ENCODE measurements at regions not wholly inside any gene's neighbourhood (a gene's known extent, or its start where the extent isn't known, plus 50 kb on each side); places are given as distances from the start of the nearest gene placed in this dataset.
"Not testable (repeated sequence)": the region's sequence is repeated elsewhere in the genome, so short reads cannot be mapped to it uniquely, and the experiment has no call there.

DNA sequence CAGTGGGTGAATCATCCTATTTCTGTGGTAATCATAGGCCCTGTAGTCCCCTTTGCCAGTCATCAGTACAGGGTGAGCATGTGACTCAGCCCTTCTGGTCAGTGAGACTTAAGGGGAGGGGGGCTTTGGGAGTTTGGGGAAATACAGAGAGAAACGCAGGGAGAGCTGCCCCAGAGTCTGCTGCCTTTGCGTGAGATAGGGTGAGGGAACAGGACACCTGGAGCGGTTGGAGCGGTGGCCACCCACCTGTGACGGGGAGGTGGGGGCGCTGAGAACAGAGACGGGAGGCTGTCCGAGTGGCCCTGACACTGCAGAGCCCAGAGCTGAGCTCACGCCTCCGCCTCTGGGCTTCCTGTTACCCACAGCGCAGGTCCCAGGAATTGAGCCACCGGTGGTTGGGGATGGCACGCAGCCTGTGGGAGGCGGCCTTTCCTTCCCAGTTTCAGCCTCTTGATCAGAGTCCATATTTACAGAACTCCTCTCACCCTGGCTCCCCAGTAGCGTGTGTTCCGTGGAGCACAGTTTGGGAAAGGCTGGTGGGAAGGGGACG is 92.0 kb upstream of the ERCC6L2 start:
- no peak for DNase-seq

DNA sequence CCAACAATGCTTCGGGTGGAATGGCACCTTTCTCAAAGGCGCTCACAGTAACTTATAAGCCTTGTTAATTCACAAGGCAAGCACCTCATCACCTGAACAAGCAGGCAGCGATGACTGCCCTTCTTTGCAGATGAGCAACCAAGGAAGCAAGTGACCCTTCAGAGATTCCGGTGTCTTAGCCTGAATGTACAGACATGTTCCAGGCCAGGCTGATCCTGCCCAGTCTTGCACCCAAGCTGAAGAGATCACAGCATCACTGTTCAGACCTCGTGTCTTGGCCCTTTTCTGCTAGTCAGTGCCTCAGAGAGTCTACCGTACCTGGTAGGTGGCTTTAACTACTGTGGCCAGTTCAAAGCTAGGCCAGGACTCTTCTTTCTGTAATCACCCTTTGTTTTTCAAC is 94.7 kb upstream of the ERCC6L2 start:
- no peak for DNase-seq

DNA sequence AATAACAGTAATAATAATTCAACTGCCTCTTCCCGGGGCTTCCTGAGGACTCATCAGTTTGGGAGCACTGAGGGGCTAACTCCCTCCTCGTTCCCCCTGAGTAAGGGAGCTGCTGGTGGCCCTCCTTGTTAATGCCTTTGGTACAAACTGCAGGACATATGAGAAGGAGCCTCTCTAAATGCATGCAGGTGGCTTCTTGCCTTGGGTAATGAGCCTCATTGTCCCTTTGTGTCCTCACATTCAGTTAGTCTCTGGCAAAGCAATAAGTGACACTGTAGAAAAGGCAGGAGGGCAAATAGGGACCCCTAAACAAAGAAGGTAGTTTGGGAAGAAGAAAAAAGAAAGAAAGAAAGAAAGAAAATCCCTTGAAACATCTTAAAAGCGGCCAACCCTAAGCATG is 95.4 kb upstream of the ERCC6L2 start:
- no peak for DNase-seq

DNA sequence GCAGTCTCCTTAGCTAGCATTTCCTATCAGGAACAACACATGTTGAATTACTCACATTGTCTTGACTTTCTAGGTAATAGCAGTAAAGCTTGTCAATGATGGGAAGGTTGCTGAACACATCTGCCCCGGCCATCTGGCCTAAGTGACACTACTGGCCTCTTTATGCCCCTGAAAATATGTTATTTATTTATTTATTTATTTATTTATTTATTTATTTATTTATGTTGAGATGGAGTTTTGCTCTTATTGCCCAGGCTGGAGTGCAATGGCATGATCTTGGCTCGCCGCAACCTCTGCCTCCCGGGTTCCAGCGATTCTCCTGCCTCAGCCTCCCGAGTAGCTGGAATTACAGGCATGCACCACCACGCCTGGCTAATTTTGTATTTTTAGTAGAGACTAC is 95.9 kb upstream of the ERCC6L2 start:
- DNase-seq, result not testable (repeated sequence)

DNA sequence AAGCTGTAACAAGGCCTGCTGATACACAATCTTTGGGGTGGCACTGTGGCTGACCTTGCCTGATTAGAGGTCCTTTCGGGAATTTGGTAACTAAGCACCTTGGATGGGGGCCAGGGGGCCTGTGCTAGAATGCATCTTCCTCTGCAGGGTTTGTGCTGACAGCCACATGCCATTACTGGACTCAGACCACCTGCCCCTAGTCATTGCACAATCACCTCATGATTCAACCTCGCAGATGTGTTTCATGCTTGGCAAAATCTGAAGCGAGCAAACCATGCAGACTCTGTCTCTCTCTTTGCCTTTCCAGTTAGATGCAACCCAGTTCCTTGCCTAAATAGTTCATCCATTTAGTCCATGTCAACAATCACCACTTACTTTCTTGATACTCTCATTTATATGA is 96.5 kb upstream of the ERCC6L2 start:
- DNase-seq, result no peak

DNA sequence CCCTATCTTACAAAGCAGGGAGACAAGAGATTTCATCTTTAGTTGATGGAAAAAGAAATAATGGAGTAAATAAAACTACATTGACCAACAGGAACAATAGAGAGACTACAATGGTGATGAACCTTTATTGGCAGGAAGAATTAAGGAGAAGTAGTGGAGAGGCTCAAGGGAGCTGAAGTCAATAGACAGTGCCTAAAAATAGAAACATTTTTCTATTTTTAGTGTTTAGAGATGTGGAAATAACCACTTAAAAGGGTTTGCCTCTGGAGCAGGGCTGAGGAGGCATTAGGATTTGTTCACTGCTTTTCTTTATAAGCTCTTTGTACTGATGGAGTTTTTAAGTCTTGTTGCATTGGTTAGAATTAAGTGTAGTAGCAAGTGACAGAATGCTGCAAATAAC is 98.4 kb upstream of the ERCC6L2 start:
- DNase-seq, result no peak

GRCh38 chr9:95776176-95776575 is 99.3 kb upstream of the ERCC6L2 start:
- no peak for DNase-seq

GRCh38 chr9:95775191-95775590 is 100.3 kb upstream of the ERCC6L2 start:
- no peak for DNase-seq

DNA sequence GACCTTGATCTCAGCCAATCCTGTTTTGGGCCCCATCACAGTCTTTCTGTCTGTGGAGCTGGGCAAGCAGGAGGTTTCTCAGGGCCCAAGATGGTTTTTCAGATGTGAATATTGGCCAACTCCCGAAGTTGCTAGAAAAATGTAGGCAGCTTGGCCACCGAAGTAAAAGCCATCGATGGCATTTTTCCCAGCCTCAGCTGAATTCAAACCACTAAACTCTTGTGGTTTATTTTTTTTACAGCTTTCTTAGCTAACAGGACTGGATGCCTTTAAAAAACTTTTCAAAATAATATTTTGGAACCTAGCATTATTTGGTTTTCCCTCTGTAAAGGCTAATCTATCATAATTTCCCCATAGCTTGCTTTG is 102.5 kb upstream of the ERCC6L2 start:
- no peak for DNase-seq

DNA sequence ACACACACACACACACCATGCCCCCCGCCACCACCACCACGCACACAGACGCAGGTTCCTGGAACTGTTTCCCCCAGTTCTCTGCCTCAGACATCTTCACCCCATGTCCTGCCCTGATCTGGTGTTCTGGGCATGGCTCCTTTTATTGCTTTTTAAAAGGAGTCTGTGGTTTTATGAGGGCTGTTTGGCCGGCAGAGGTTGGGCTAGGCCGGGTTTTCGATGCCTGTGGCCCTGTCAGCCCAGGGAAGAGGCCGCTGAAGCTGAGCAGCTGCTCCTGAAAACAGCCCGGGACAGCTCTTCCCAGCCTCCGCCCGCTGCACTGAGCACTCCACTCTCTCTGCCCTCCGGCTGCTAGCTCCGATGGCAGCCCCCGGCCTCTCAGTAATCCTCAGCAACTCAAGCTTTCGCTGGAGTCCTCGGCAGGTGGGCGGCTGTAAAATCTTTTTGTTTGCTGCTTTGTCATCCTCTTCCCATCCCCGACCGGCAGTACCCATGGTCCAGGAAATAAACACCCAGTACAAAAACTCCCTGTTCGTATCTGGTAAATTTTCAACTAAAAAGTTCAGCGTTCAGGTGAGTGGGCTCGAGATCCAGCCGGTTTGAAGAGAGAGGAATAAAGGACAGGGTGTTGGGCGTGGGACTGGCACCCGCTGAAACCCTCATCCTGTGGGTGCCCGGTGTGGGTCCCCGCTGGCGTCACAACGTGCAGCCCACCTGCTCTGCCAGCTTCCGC is 103.0 kb upstream of the ERCC6L2 start:
- no peak for DNase-seq

- no peak for DNase-seq
Observed at GRCh38 chr9:95771556-95772246, 103.8 kb upstream of the ERCC6L2 start.

DNA sequence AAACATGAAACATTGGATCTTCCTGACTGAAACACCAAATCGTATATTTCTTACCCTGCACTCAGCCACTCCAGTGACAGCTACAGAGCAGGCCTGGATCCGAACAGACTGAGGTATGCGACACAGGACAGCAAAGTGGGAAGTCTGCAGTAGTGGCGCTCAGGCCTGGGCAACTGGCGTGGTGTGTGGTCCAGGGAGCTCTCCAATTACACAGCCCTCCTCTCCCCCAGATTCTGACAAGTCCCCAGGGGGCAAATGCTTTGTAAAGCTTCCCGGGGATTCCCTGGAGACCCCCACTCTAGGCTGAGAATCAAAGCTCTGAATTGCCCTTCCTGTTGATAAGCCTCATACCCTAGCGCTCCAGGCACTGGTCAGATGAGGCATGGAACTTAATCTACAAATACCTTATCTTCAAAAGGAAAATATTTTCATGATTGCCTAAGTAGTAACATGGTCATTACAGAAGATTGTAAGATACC is 104.8 kb upstream of the ERCC6L2 start:
- no peak for DNase-seq

DNA sequence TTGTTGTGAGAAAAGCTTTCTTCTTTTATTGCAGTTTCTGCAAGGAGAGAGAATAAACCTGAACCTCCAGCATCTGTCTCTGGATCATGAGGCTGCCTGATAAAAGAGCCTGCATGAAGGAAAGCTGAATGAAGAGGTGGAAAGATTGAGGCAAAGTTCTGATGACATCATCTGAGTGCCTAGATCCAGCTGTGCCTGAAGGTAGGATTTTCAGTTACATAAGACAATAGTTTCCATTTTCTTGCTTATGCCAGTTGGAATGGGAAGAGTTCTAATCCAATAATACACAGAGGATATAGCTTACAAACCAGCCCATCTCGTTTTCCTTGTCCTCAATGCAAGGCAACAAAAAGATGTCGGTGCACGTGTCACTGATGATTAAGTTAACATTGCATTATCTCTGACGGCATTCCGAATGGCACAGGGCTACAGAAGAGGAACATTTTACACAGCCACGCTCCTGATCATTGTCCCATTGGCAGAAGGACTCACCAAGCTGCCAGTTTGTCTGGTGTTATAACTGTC is 105.5 kb upstream of the ERCC6L2 start:
- no peak for DNase-seq

- DNase-seq, result no peak
Observed at GRCh38 chr9:95769473-95769872, 106.0 kb upstream of the ERCC6L2 start.

DNA sequence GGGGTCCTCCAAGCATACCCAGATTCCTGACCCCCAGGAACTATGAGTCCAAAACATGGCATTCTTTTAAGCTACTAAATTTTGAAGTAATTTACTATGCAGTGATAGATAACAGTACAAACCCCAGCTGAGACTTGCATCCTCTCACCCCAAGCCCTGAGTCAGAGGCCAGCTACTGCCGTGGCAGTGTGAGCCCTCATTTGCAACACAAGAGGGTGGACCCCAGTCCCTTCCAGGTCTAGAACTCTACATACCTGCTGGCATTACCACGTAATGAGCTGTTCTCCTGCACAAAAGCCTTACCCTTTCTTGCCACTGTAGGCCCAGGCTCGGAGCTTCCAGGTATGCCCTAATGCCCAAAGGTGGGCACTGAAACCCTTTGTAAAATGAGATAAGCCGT is 108.6 kb upstream of the ERCC6L2 start:
- no peak for DNase-seq

- DNase-seq, result no peak
Observed at GRCh38 chr9:95764533-95765319, 110.8 kb upstream of the ERCC6L2 start.

DNA sequence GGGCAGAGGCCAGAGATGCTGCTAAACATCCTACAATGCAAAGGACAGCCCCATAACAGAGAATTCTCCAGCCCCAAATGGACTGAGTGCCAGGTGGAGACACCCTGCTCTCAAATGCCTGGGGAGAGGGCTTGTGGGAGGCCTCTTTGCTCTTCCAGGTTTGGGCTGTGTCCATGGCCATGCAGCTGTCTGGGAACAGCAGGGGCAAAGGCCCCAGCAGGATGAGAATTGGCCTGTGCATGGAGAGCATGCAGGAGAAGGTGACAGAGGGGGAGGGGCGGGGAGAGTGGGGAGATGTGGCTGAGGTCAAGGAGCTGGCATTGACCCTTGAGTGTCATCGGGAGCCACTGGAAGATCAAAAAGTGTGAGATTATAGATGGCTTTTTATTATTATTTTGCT is 111.5 kb upstream of the ERCC6L2 start:
- no peak for DNase-seq

GRCh38 chr9:95763006-95763405 is 112.5 kb upstream of the ERCC6L2 start:
- DNase-seq, result no peak

DNA sequence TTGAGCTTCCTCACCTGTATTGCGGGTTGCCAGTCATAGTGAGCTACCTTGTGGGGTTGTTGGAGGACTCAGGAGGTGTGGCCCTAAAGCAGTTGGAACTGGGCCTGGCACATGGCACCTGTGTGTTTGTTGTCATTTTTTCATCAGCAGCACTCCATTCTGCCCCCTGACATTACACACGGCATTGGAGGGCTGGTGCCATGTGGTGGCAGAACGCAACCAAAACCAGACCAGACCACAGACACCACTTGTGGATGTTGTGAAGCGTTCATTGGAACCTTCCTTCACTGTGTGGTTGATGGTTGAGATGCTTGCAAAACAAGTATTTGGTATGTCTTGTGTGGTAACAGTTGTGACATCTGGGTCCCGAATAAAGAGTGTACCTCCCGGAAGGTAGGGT is 113.2 kb upstream of the ERCC6L2 start:
- DNase-seq, result no peak

GRCh38 chr9:95760791-95761190 is 114.7 kb upstream of the ERCC6L2 start:
- no peak for DNase-seq

DNA sequence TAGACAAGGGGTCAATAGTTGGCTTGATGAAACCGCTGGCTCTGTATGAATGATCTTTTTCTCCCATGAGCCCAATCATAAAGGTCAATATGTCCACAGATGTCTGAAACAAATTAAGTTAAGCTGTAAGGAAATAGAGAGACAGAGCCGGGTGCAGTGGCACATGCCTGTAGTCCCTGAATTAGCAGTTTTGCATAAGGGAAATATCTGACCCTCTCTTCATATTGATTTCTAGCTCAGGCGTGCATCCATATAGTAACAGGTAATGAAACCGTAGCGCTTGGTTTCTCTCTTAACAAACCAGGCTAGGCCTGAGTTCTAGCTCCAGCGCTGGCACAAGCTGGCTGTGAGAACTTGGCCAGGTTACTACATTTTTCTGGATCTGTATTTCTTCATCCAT is 118.1 kb upstream of the ERCC6L2 start:
- DNase-seq, result no peak

GRCh38 chr9:95756986-95757385 is 118.5 kb upstream of the ERCC6L2 start:
- DNase-seq, result no peak

- DNase-seq, result no peak
Observed at GRCh38 chr9:95756101-95756500, 119.4 kb upstream of the ERCC6L2 start.

DNA sequence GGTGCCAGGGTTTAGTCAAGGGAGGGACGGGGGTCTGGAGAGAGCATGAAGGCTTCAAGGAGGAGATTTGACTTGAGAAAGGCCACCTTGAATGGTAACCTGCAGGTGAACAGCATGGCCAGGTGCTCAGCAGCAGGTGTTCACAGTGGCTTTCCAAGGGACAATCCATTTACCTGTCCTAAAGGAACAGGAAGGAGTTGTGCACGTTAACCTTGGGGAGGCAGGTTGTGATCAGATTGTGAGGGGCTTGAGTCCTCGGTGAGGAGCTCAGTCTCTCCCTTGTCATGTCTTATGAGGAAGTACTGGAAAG is 120.1 kb upstream of the ERCC6L2 start:
- no peak for DNase-seq

All from DMS 273 treated with DMSO at 0.1 percent for 48 hours (cell line).